ENCODE measurements at regions not wholly inside any gene's neighbourhood (a gene's known extent, or its start where the extent isn't known, plus 50 kb on each side); places are given as distances from the start of the nearest gene placed in this dataset.

- WGBS (ENCODE audit: insufficient coverage, insufficient replicate concordance, low lambda C conversion rate, missing lambda C conversion rate), result 48% methylated on average over 3 of the region's 3 CpGs
- peaks cover 35% of the 10 kb centered on the region for H3K4me1 ChIP-seq (ENCODE audit: control insufficient read depth, insufficient read depth, low read length)
- intact Hi-C loops (cut with micrococcal nuclease; ENCODE audit: unreplicated experiment) (loop anchor here (1.0 to 5.0 kb wide), 2 partner anchors 16 to 73 kb away; partner anchors contain the start of gene RFC3), in situ Hi-C loops (cut with MboI) (no loop called here)
- no TSS peak for BruUV-seq (replicated peaks)
- ChIA-PET SMC1A (ENCODE audit: uncharacterized antibody, unreplicated experiment) (interaction anchor here (0.5 to 4.8 kb wide), 12 partner anchors 9 to 548 kb away, joined by 3 to 69 read pairs (median 5); no protein-coding TSS in a partner anchor), CTCF (interaction anchor here (0.6 to 2.3 kb wide), 8 partner anchors 8 to 56 kb away, joined by 3 to 15 read pairs (median 4); no protein-coding TSS in a partner anchor), POLR2A (interaction anchor here (0.6 to 3.0 kb wide), 4 partner anchors 10 to 18 kb away, joined by 3 to 18 read pairs (median 4); no protein-coding TSS in a partner anchor), RAD21 (ENCODE audit: unreplicated experiment) (interaction anchor here (1.1 to 3.0 kb wide), 5 partner anchors 12 to 202 kb away, joined by 4 to 41 read pairs (median 6); no protein-coding TSS in a partner anchor)
- H4K20me1 ChIP-seq (ENCODE audit: control insufficient read depth, insufficient read depth), result no peaks in the 10 kb centered on the region
- no peaks in the 10 kb centered on the region for H3K36me3 ChIP-seq (ENCODE audit: control insufficient read depth in 2 of 2, insufficient read depth in 2 of 2, low read length in 1 of 2)
- ATAC-seq (peak; percentile 3; the same call in 2 of the 3 replicates), DNase-seq (ENCODE audit: low read depth, low spot score) (no peak), FAIRE-seq (no peak)
- peaks cover 5% of the 10 kb centered on the region; the same call in 2 of the 3 replicates for H3K9me3 ChIP-seq (replicated peaks; ENCODE audit: control insufficient read depth, insufficient read depth, low read length)
- no peak overlapping the region for H3K4me3 ChIP-seq
- TF ChIP-seq STAT3 (IDR thresholded peaks at IDR 0.05; ENCODE audit: low read depth, low read length) (no peak), IKZF2 (IDR thresholded peaks at IDR 0.05) (peak in 1 of 2 experiments; percentile 33; a peak in 2 of 4 replicates), KDM1A (IDR thresholded peaks at IDR 0.05; ENCODE audit: borderline replicate concordance) (no peak), EED (IDR thresholded peaks at IDR 0.05; ENCODE audit: low read depth) (peak; percentile 54), SPI1 (IDR thresholded peaks at IDR 0.05; ENCODE audit: borderline replicate concordance, insufficient read depth, low read depth, low read length) (peak; percentile 20; the same call in 1 of the 2 replicates), JUNB (IDR thresholded peaks at IDR 0.05) (no peak), IKZF1 (conservative IDR thresholded peaks at IDR 0.05) (0 out of 2 replicates have a peak, but pooled peaks have one; percentile 6)
- peak overlapping the region; percentile 86 for H3K27ac ChIP-seq (ENCODE audit: control insufficient read depth, insufficient read depth)
- H3K4me2 ChIP-seq (ENCODE audit: control insufficient read depth, insufficient read depth), result peak overlapping the region; percentile 61
- H2AFZ ChIP-seq (ENCODE audit: control insufficient read depth, low read depth, low read length), result peak overlapping the region; percentile 24; the same call in 1 of the 2 replicates
- peak overlapping the region; percentile 25 for H3K9ac ChIP-seq (ENCODE audit: control insufficient read depth, insufficient read depth, low read length)
- H3K79me2 ChIP-seq (ENCODE audit: control insufficient read depth, insufficient read depth, low read length), result no peaks in the 10 kb centered on the region
- no peaks in the 10 kb centered on the region for H3K27me3 ChIP-seq (replicated peaks in 1 of 2; ENCODE audit: control insufficient read depth in 2 of 2, insufficient read depth in 2 of 2, low read length in 1 of 2)
Measured at GRCh38 chr13:33744589-33745369, 73.2 kb upstream of the RFC3 start.

Measured in GM12878 (cell line).